WERI-Rb-1 (cell line): ENCODE measurements at regions not wholly inside any gene's neighbourhood (a gene's known extent, or its start where the extent isn't known, plus 50 kb on each side); places are given as distances from the start of the nearest gene placed in this dataset.
"Not testable (repeated sequence)": the region's sequence is repeated elsewhere in the genome, so short reads cannot be mapped to it uniquely, and the experiment has no call there.

Experiments
- DNase-seq: peaks from one replicate; pipeline ENCODE4 v3.0.0-alpha.2; 2020
- H3K27ac ChIP-seq: fragments of 250-450 bp; sonication (Bioruptor Pico); 2 replicates; pipeline ENCODE4 v1.5.1; 2020; ENCODE audit warnings: mild to moderate bottlenecking, moderate library complexity
- H3K27me3 ChIP-seq: fragments of 250-450 bp; sonication (Bioruptor Pico); 2 replicates; pipeline ENCODE4 v1.5.1; 2021; ENCODE audit warnings: mild to moderate bottlenecking, low read depth, moderate library complexity; ENCODE audit not compliant: insufficient read depth, severe bottlenecking
- H3K36me3 ChIP-seq: fragments of 250-450 bp; sonication (Bioruptor Pico); 2 replicates; pipeline ENCODE4 v1.5.1; 2020; ENCODE audit warnings: mild to moderate bottlenecking, moderate library complexity
- H3K4me3 ChIP-seq: 2 replicates; pipeline ENCODE4 v1.5.1; 2011; ENCODE audit warnings: low read depth, mild to moderate bottlenecking, control low read depth, low read length
- H3K9me3 ChIP-seq: fragments of 250-450 bp; sonication (Bioruptor Pico); 2 replicates; pipeline ENCODE4 v1.5.1; 2021; ENCODE audit warnings: mild to moderate bottlenecking, moderate library complexity; ENCODE audit not compliant: severe bottlenecking
- CTCF ChIP-seq: IDR thresholded peaks from 2 replicates; pipeline ENCODE4 v1.5.1; 2011; ENCODE audit warnings: low read depth, mild to moderate bottlenecking, control low read depth, inconsistent platforms, low read length

- Histone ChIP-seq H3K27me3 (no peaks in the 10 kb centered on the region), H3K9me3 (no peaks in the 10 kb centered on the region), H3K27ac (no peak overlapping the region), H3K4me3 (no peak overlapping the region), H3K36me3 (no peaks in the 10 kb centered on the region)
- no peak for TF ChIP-seq CTCF
- no peak for DNase-seq
Measured at GRCh38 chr10:34885898-34886297, 70.8 kb upstream of the PARD3 start.

- TF ChIP-seq CTCF: no peak
- Histone ChIP-seq H3K4me3 (no peak overlapping the region), H3K27me3 (no peaks in the 10 kb centered on the region), H3K27ac (no peak overlapping the region), H3K36me3 (no peaks in the 10 kb centered on the region), H3K9me3 (no peaks in the 10 kb centered on the region)
- DNase-seq: no peak
Measured at GRCh38 chr10:34885011-34885410, 69.9 kb upstream of the PARD3 start.

GRCh38 chr10:34884272-34884952 is 69.3 kb upstream of the PARD3 start:
- no peak for DNase-seq
- Histone ChIP-seq H3K4me3 (no peak overlapping the region), H3K27me3 (no peaks in the 10 kb centered on the region), H3K36me3 (no peaks in the 10 kb centered on the region), H3K9me3 (no peaks in the 10 kb centered on the region), H3K27ac (no peak overlapping the region)
- TF ChIP-seq CTCF: no peak

GRCh38 chr10:34880817-34881216 is 65.7 kb upstream of the PARD3 start:
- no peaks in the 10 kb centered on the region for H3K36me3 ChIP-seq
- H3K27ac ChIP-seq: no peak overlapping the region
- H3K27me3 ChIP-seq: no peaks in the 10 kb centered on the region
- H3K4me3 ChIP-seq: no peak overlapping the region
- no peaks in the 10 kb centered on the region for H3K9me3 ChIP-seq
- no peak for DNase-seq
- TF ChIP-seq CTCF: no peak

- H3K36me3 ChIP-seq, DNase-seq, H3K27me3 ChIP-seq, H3K9me3 ChIP-seq, H3K4me3 ChIP-seq, H3K27ac ChIP-seq: not testable (repeated sequence)
Measured at GRCh38 chr10:34878651-34879050, 63.6 kb upstream of the PARD3 start.

- H3K36me3 ChIP-seq: no peaks in the 10 kb centered on the region
- H3K27me3 ChIP-seq: no peaks in the 10 kb centered on the region
- no peak overlapping the region for H3K27ac ChIP-seq
- no peak overlapping the region for H3K4me3 ChIP-seq
- no peak for TF ChIP-seq CTCF
- DNase-seq: no peak
- no peaks in the 10 kb centered on the region for H3K9me3 ChIP-seq
Measured at GRCh38 chr10:34875061-34875460, 60.0 kb upstream of the PARD3 start.
